GM23338 (cell line): ENCODE measurements at regions not wholly inside any gene's neighbourhood (a gene's known extent, or its start where the extent isn't known, plus 50 kb on each side); places are given as distances from the start of the nearest gene placed in this dataset.

Experiments used
- CREB1 ChIP-seq: fragments of 250-450 bp; sonication (Bioruptor Pico); IDR thresholded peaks from 2 replicates; pipeline ENCODE4 v1.5.0; 2020; ENCODE audit warnings: low read depth, mild to moderate bottlenecking, moderate library complexity
- CTCF ChIP-seq, 2 experiments: fragments of 200-600 bp in 1 of 2; sonication (generic) in 1 of 2; conservative IDR thresholded peaks; 2 replicates each; pipeline versions ENCODE4 v1.5.1 to v1.6.1; 2016 to 2017; ENCODE audit warnings: antibody characterized with exemption in 2 of 2, low read depth in 2 of 2, mild to moderate bottlenecking in 2 of 2, moderate library complexity in 1 of 2
- EZH2 ChIP-seq: fragments of 200-600 bp; sonication (generic); IDR thresholded peaks from one replicate; pipeline ENCODE4 v1.8.0; 2017; ENCODE audit warnings: antibody characterized with exemption, mild to moderate bottlenecking, low read depth; ENCODE audit not compliant: unreplicated experiment
- EZH2phosphoT487 ChIP-seq: fragments of 200-600 bp; sonication (generic); IDR thresholded peaks from one replicate; pipeline ENCODE4 v1.8.1; 2018; ENCODE audit warnings: antibody characterized with exemption; ENCODE audit not compliant: unreplicated experiment
- POLR2AphosphoS5 ChIP-seq: IDR thresholded peaks from 2 replicates; pipeline ENCODE4 v1.6.1; 2016; ENCODE audit warnings: antibody characterized with exemption, low read depth
- REST ChIP-seq: IDR thresholded peaks from one replicate; pipeline ENCODE4 v1.6.1; 2018; ENCODE audit warnings: antibody characterized with exemption; ENCODE audit not compliant: unreplicated experiment
- ZNF114 ChIP-seq: fragments of 250-450 bp; sonication (Bioruptor Pico); IDR thresholded peaks from 2 replicates; pipeline ENCODE4 v1.5.0; 2020; ENCODE audit warnings: mild to moderate bottlenecking, moderate library complexity
- TF ChIP-seq, protein P1 (sequence below): IDR thresholded peaks from 2 replicates; pipeline ENCODE4 v1.6.1; 2016; ENCODE audit warnings: antibody characterized with exemption

DNA sequence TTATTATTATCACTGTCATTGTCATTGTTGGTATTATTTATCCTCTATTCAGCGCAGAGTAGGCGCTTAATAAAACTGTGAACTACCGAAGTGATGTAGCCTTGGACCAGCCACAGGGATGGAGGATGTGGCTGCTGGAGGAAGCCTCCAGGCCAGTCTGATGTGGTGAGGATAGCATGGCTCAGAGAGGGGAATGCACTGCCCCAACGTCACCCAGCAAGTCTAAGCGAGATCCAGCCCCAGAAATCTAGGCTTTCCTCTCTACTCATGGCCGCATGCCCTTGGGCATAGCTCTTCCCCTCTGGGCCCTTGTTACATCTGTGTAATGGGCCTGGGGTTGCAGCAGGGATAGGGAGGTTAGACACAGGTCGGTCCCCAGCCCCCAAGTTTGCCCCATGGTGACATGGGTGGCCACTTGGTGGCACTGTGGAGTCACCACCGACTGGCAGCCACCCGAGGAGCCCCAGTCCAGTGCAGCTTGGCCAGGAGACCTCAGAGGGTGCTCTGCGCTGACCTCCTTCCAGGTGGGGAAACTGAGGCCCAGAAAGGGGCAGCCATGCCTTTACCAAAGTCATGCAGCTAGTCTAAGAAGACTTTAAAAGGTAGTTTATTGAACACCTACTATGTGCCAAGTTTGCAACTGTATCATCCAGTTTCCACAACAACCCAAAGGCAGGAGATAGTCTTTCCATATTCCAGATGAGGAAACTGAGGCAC lies 395.7 kb downstream of the MN1 start:
- TF ChIP-seq CTCF (conservative IDR thresholded peaks at IDR 0.05; ENCODE audit: low read depth in 2 of 2) (peak; percentile 77 to 87), REST (no peak), EZH2 (no peak), POLR2AphosphoS5 (no peak), EZH2phosphoT487 (no peak), CREB1 (CRISPR knock-in tag) (0 out of 2 replicates have a peak, but pooled peaks have one; percentile 13), ZNF114 (CRISPR knock-in tag) (no peak)
- TF ChIP-seq, protein P1, sequence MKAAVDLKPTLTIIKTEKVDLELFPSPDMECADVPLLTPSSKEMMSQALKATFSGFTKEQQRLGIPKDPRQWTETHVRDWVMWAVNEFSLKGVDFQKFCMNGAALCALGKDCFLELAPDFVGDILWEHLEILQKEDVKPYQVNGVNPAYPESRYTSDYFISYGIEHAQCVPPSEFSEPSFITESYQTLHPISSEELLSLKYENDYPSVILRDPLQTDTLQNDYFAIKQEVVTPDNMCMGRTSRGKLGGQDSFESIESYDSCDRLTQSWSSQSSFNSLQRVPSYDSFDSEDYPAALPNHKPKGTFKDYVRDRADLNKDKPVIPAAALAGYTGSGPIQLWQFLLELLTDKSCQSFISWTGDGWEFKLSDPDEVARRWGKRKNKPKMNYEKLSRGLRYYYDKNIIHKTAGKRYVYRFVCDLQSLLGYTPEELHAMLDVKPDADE = no peak
